SU-DHL-6 (cell line): ENCODE measurements at regions not wholly inside any gene's neighbourhood (a gene's known extent, or its start where the extent isn't known, plus 50 kb on each side); places are given as distances from the start of the nearest gene placed in this dataset.

Experiments used
- H2AFZ ChIP-seq: fragments of 200-600 bp; sonication (generic); 2 replicates; pipeline ENCODE4 v1.6.1; 2014; ENCODE audit warnings: low read depth, mild to moderate bottlenecking, moderate library complexity, mixed read lengths, antibody characterized with exemption, low read length; ENCODE audit not compliant: severe bottlenecking
- H3F3A ChIP-seq: fragments of 200-600 bp; shearing (Covaris generic); 2 replicates; pipeline ENCODE4 v1.6.0; 2016; ENCODE audit warnings: antibody characterized with exemption, mild to moderate bottlenecking; ENCODE audit not compliant: insufficient read depth
- H3K27ac ChIP-seq: fragments of 200-600 bp; sonication (generic); 2 replicates; pipeline ENCODE4 v1.5.1; 2016; ENCODE audit warnings: low read depth, mild to moderate bottlenecking, low read length, moderate library complexity, mixed read lengths
- H3K27me3 ChIP-seq: fragments of 200-600 bp; sonication (generic), shearing (Covaris generic); 2 replicates; pipeline ENCODE4 v1.6.0; 2014; ENCODE audit warnings: mild to moderate bottlenecking, low read length
- H3K36me3 ChIP-seq: fragments of 200-600 bp; sonication (generic); 2 replicates; pipeline ENCODE4 v1.6.1; 2014; ENCODE audit warnings: mild to moderate bottlenecking, low read length, mixed read lengths
- H3K4me2 ChIP-seq: fragments of 300-600, 200-600 bp; shearing (Covaris generic), sonication (generic); 2 replicates; pipeline ENCODE4 v1.6.0; 2014; ENCODE audit warnings: low read length, low read depth, mild to moderate bottlenecking; ENCODE audit not compliant: poor library complexity, severe bottlenecking
- H3K4me3 ChIP-seq: fragments of 200-600 bp; sonication (generic); 2 replicates; pipeline ENCODE4 v1.5.1; 2014; ENCODE audit warnings: antibody characterized with exemption, low read length, mild to moderate bottlenecking, mixed read lengths; ENCODE audit not compliant: insufficient read depth, poor library complexity, severe bottlenecking
- H3K79me2 ChIP-seq: fragments of 200-600 bp; sonication (generic); 2 replicates; pipeline ENCODE4 v1.6.1; 2014; ENCODE audit warnings: mild to moderate bottlenecking, low read length, moderate library complexity; ENCODE audit not compliant: insufficient read depth
- H3K9ac ChIP-seq: fragments of 200-600 bp; sonication (generic); 2 replicates; pipeline ENCODE4 v1.7.0; 2014; ENCODE audit warnings: mild to moderate bottlenecking, low read length
- H3K9me2 ChIP-seq: fragments of 200-600 bp; sonication (generic); replicated peaks from 2 replicates; pipeline ENCODE4 v1.6.1; 2014; ENCODE audit warnings: low read length; ENCODE audit not compliant: insufficient read depth
- H3K9me3 ChIP-seq: fragments of 200-600 bp; sonication (generic); 2 replicates; pipeline ENCODE4 v1.6.1; 2014; ENCODE audit warnings: low read length, mixed read lengths; ENCODE audit not compliant: insufficient read depth
- H4K20me1 ChIP-seq: fragments of 200-600 bp; sonication (generic); 2 replicates; pipeline ENCODE4 v1.6.1; 2014; ENCODE audit warnings: low read depth, mild to moderate bottlenecking, antibody characterized with exemption, low read length, moderate library complexity, mixed read lengths
- CTCF ChIP-seq: fragments of 200-600 bp; sonication (generic); IDR thresholded peaks from one replicate; pipeline ENCODE4 v1.5.1; 2017; ENCODE audit warnings: antibody characterized with exemption, mild to moderate bottlenecking, low read length, moderate library complexity; ENCODE audit not compliant: insufficient read depth, poor library complexity, severe bottlenecking
- EZH2phosphoT487 ChIP-seq: fragments of 200-600 bp; sonication (generic), shearing (Covaris generic); conservative IDR thresholded peaks from 2 replicates; pipeline ENCODE4 v1.6.1; 2018; ENCODE audit warnings: mild to moderate bottlenecking, antibody characterized with exemption, low read length, moderate library complexity, mixed read lengths

- no peak for TF ChIP-seq EZH2phosphoT487
- no peak for TF ChIP-seq CTCF
Measured at GRCh38 chr2:183250472-183250871, 126.2 kb downstream of the NUP35 start.

GRCh38 chr2:183253441-183254130, 129.3 kb downstream of the NUP35 start:
- H4K20me1 ChIP-seq = no peaks in the 10 kb centered on the region
- H3K9me3 ChIP-seq = no peaks in the 10 kb centered on the region
- H3K9me2 ChIP-seq = no peaks in the 10 kb centered on the region

More at GRCh38 chr2:183250472-183250871, 126.2 kb downstream of the NUP35 start:
- no peaks in the 10 kb centered on the region for H3K27me3 ChIP-seq
- H4K20me1 ChIP-seq = no peaks in the 10 kb centered on the region
- H3K27ac ChIP-seq = no peak overlapping the region
- H3K4me3 ChIP-seq = no peak overlapping the region
- H3K9ac ChIP-seq = no peak overlapping the region
- H3K79me2 ChIP-seq = no peaks in the 10 kb centered on the region
- no peaks in the 10 kb centered on the region for H3K9me3 ChIP-seq
- no peaks in the 10 kb centered on the region for H3F3A ChIP-seq
- no peak overlapping the region for H2AFZ ChIP-seq
- no peaks in the 10 kb centered on the region for H3K36me3 ChIP-seq
- no peaks in the 10 kb centered on the region for H3K9me2 ChIP-seq
- no peak overlapping the region for H3K4me2 ChIP-seq

GRCh38 chr2:183255411-183255810, 131.2 kb downstream of the NUP35 start:
- H2AFZ ChIP-seq = no peak overlapping the region
- no peaks in the 10 kb centered on the region for H3K36me3 ChIP-seq
- TF ChIP-seq CTCF (no peak), EZH2phosphoT487 (no peak)
- H3K9ac ChIP-seq = no peak overlapping the region
- no peak overlapping the region for H3K27ac ChIP-seq
- H3K4me3 ChIP-seq = no peak overlapping the region
- H3K4me2 ChIP-seq = no peak overlapping the region
- H3K27me3 ChIP-seq = no peaks in the 10 kb centered on the region
- no peaks in the 10 kb centered on the region for H3K9me2 ChIP-seq
- no peaks in the 10 kb centered on the region for H4K20me1 ChIP-seq
- H3K9me3 ChIP-seq = no peaks in the 10 kb centered on the region
- no peaks in the 10 kb centered on the region for H3K79me2 ChIP-seq
- no peaks in the 10 kb centered on the region for H3F3A ChIP-seq

More at GRCh38 chr2:183253441-183254130, 129.3 kb downstream of the NUP35 start:
- no peak overlapping the region for H2AFZ ChIP-seq
- H3K9ac ChIP-seq = no peak overlapping the region
- no peak overlapping the region for H3K27ac ChIP-seq
- no peaks in the 10 kb centered on the region for H3K36me3 ChIP-seq
- no peak overlapping the region for H3K4me2 ChIP-seq
- no peaks in the 10 kb centered on the region for H3K79me2 ChIP-seq
- no peak overlapping the region for H3K4me3 ChIP-seq
- H3F3A ChIP-seq = no peaks in the 10 kb centered on the region
- TF ChIP-seq EZH2phosphoT487 (no peak), CTCF (no peak)
- no peaks in the 10 kb centered on the region for H3K27me3 ChIP-seq
